ENCODE measurements at regions not wholly inside any gene's neighbourhood (a gene's known extent, or its start where the extent isn't known, plus 50 kb on each side); places are given as distances from the start of the nearest gene placed in this dataset.

DNA sequence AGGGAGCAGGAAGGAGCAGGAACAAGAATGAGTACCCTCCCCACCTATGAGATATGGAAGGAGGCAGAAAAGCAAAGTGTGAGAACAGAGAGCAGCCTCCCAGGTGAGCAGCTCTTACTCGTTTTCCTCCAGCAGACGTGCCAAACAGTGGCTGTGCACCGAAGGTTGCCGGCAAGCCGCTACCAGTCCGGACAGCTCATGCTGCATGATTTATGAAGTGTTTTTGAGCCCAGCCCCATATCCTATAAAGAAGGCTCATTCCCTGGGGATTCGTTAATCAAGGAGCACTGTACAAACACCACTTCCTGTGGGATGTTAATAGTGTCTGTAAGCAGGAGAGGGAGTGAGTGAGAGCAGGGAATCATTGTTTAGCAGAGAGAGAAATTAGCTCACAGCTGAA, 118.3 kb upstream of the FOXB1 start:
- Mint-ChIP-seq H3K27ac (no peak overlapping the region), H3K36me3 (no peaks in the 10 kb centered on the region), H3K9me3 (peaks cover 0 to 12% (median 3%) of the 10 kb centered on the region in 11 donors), H3K4me3 (peak overlapping the region in 1 of 10 donors; percentile 1), H3K27me3 (peaks cover 0 to 26% (median 0%) of the 10 kb centered on the region in 5 donors), H3K4me1 (peaks cover 0 to 7% (median 3%) of the 10 kb centered on the region in 7 donors)
- Histone ChIP-seq H3K36me3 (ENCODE audit: control insufficient read depth in 2 of 3, insufficient read depth in 3 of 3, low read length in 3 of 3) (no peaks in the 10 kb centered on the region), H3K9me3 (ENCODE audit: control insufficient read depth in 2 of 3, low read length in 3 of 3) (no peaks in the 10 kb centered on the region), H3K4me3 (ENCODE audit: low read length) (no peak overlapping the region), H3K4me1 (ENCODE audit: control insufficient read depth in 2 of 2, insufficient read depth in 2 of 2, low read length in 2 of 2) (no peaks in the 10 kb centered on the region), H3K27ac (ENCODE audit: low read depth, low read length) (no peak overlapping the region), H3K27me3 (ENCODE audit: control insufficient read depth in 2 of 2, insufficient read depth in 2 of 2, low read length in 2 of 2) (no peaks in the 10 kb centered on the region)
- intact Hi-C loops (cut with micrococcal nuclease): no loop called here
- ChIA-PET POLR2A (interaction anchor here (0.7 to 1.0 kb wide), 2 partner anchors 82 to 89 kb away, joined by 3 read pairs; no protein-coding TSS in a partner anchor), CTCF (no interaction called here)
- ATAC-seq (no peak), DNase-seq (peak in 1 of 9 donors; percentile 3)

DNA sequence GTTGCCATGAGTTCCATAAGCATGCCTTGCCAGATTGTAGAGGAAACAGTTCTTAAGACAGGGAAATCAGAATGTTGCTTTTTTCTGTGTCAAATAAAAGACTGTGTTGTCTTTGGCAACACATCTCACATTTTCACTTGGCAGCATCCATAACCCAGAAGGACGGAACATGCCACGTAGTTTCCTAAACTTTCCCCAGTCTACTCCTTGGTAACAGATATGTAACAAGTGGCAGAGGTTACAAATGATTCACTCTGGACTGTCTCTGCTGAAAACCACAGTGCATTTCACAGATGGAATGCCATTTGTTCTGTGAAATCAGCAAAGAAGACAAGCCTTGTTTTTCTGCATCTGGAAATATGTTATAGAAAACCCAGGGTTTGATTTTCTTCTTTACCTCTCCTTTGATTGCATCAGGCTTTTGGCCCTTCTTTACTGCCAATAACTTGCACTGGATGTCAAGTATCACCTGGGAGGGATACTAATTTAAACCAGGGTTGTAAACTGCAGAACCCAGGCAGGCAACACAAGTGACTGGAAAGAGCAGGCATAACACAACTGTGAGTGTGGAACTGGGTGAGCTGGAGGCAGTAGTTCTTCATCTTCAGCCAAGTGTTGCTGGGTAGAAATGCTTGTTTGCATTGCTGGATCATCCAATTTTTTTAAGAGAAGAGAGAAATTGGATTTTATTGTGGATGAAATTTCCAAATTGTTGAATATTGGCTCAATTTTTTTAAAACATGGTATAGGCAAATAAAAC, 124.4 kb upstream of the FOXB1 start:
- ChIA-PET CTCF (no interaction called here), POLR2A (no interaction called here)
- Histone ChIP-seq H3K27ac (ENCODE audit: low read depth, low read length) (no peak overlapping the region), H3K36me3 (ENCODE audit: control insufficient read depth in 2 of 3, insufficient read depth in 3 of 3, low read length in 3 of 3) (no peaks in the 10 kb centered on the region), H3K4me1 (ENCODE audit: control insufficient read depth in 2 of 2, insufficient read depth in 2 of 2, low read length in 2 of 2) (no peaks in the 10 kb centered on the region), H3K9me3 (ENCODE audit: control insufficient read depth in 2 of 3, low read length in 3 of 3) (no peaks in the 10 kb centered on the region), H3K27me3 (ENCODE audit: control insufficient read depth in 2 of 2, insufficient read depth in 2 of 2, low read length in 2 of 2) (no peaks in the 10 kb centered on the region), H3K4me3 (ENCODE audit: low read length) (no peak overlapping the region)
- H3K27me3 Mint-ChIP-seq: peaks cover 0 to 38% (median 5%) of the 10 kb centered on the region in 5 donors
- H3K4me3 Mint-ChIP-seq: no peak overlapping the region
- no peak for DNase-seq
- peaks cover 0 to 4% (median 0%) of the 10 kb centered on the region in 5 donors for H3K36me3 Mint-ChIP-seq
- H3K27ac Mint-ChIP-seq: no peak overlapping the region
- H3K9me3 Mint-ChIP-seq: no peaks in the 10 kb centered on the region
- no peak for ATAC-seq
- H3K4me1 Mint-ChIP-seq: peaks cover 0 to 3% (median 0%) of the 10 kb centered on the region in 7 donors
- intact Hi-C loops (cut with micrococcal nuclease): no loop called here

DNA sequence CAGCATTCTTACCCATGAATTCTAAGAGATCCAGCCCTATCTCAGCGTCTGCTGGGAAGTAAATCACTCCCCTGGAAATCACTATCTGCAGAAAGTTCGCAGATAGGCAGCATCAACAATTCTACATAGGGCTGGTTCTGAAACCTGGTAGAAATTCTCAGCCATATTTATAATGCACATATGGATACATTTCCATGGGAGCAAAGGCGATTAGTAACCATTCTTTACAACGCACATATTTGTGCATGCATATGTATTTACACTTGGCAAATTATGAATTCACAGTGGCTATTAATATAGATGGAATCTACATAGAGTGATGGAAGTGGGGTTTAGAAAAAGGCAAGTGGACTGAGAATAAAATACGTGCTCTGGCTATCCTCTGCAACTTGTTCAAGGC, 128.0 kb upstream of the FOXB1 start:
- POLR2A ChIA-PET: no interaction called here
- DNase-seq (no peak), ATAC-seq (no peak)
- Histone ChIP-seq H3K9me3 (ENCODE audit: control insufficient read depth in 2 of 3, low read length in 3 of 3) (no peaks in the 10 kb centered on the region), H3K4me1 (ENCODE audit: control insufficient read depth in 2 of 2, insufficient read depth in 2 of 2, low read length in 2 of 2) (no peaks in the 10 kb centered on the region), H3K4me3 (ENCODE audit: low read length) (no peak overlapping the region), H3K27me3 (ENCODE audit: control insufficient read depth in 2 of 2, insufficient read depth in 2 of 2, low read length in 2 of 2) (no peaks in the 10 kb centered on the region), H3K27ac (ENCODE audit: low read depth, low read length) (no peak overlapping the region), H3K36me3 (ENCODE audit: control insufficient read depth in 2 of 3, insufficient read depth in 3 of 3, low read length in 3 of 3) (no peaks in the 10 kb centered on the region)
- H3K27ac Mint-ChIP-seq: no peak overlapping the region
- no peak overlapping the region for H3K4me3 Mint-ChIP-seq
- CTCF ChIA-PET: no interaction called here
- intact Hi-C loops (cut with micrococcal nuclease): no loop called here
- peaks cover 0 to 52% (median 5%) of the 10 kb centered on the region in 5 donors for H3K27me3 Mint-ChIP-seq
- no peaks in the 10 kb centered on the region for H3K9me3 Mint-ChIP-seq
- H3K36me3 Mint-ChIP-seq: peaks cover 0 to 4% (median 0%) of the 10 kb centered on the region in 5 donors
- peaks cover 0 to 3% (median 0%) of the 10 kb centered on the region in 7 donors for H3K4me1 Mint-ChIP-seq

DNA sequence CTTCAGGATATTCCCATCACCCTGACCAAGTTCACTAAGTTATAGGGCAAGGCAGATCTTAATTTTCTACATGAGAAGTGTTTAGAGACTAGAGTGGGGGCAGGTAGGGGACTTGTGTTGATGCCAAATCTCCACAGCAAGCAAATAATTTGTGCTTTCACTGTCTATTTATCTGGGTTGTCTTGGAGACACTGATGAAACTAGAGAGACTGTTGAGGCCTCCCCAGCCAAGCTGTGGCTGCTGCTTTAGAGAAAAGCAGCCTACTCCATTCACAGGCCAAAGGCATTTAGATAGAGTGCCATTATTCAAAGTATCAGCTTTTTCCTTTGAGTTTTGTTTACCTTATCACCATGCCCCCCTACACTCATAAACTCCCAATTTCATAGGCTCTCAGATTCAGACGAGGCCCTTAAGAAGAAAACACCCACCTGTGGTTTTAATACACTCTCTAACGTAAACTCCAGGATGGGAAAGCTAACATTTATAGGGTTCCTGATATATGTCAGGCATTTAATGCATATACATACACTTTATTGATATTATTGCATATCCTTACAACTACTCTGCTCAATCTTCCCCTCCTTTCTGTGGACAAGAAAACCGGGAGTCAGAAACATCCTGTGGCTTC, 130.4 kb upstream of the FOXB1 start:
- Mint-ChIP-seq H3K36me3 (peaks cover 0 to 4% (median 0%) of the 10 kb centered on the region in 5 donors), H3K27ac (no peak overlapping the region), H3K4me1 (peaks cover 0 to 3% (median 0%) of the 10 kb centered on the region in 7 donors), H3K9me3 (peaks cover 0 to 2% (median 0%) of the 10 kb centered on the region in 11 donors), H3K27me3 (peaks cover 0 to 49% (median 5%) of the 10 kb centered on the region in 5 donors), H3K4me3 (no peak overlapping the region)
- intact Hi-C loops (cut with micrococcal nuclease): loop anchor here in 1 of 2 donors (5.0 kb wide), 1 partner anchor 121 kb away; no protein-coding TSS in a partner anchor
- ATAC-seq: no peak
- Histone ChIP-seq H3K36me3 (ENCODE audit: control insufficient read depth in 2 of 3, insufficient read depth in 3 of 3, low read length in 3 of 3) (no peaks in the 10 kb centered on the region), H3K27me3 (ENCODE audit: control insufficient read depth in 2 of 2, insufficient read depth in 2 of 2, low read length in 2 of 2) (no peaks in the 10 kb centered on the region), H3K4me3 (ENCODE audit: low read length) (no peak overlapping the region), H3K27ac (ENCODE audit: low read depth, low read length) (no peak overlapping the region), H3K4me1 (ENCODE audit: control insufficient read depth in 2 of 2, insufficient read depth in 2 of 2, low read length in 2 of 2) (no peaks in the 10 kb centered on the region), H3K9me3 (ENCODE audit: control insufficient read depth in 2 of 3, low read length in 3 of 3) (no peaks in the 10 kb centered on the region)
- ChIA-PET CTCF (interaction anchor here (0.7 kb wide), 1 partner anchor 47 kb away, joined by 3 read pairs; no protein-coding TSS in a partner anchor), POLR2A (no interaction called here)
- DNase-seq: no peak

DNA sequence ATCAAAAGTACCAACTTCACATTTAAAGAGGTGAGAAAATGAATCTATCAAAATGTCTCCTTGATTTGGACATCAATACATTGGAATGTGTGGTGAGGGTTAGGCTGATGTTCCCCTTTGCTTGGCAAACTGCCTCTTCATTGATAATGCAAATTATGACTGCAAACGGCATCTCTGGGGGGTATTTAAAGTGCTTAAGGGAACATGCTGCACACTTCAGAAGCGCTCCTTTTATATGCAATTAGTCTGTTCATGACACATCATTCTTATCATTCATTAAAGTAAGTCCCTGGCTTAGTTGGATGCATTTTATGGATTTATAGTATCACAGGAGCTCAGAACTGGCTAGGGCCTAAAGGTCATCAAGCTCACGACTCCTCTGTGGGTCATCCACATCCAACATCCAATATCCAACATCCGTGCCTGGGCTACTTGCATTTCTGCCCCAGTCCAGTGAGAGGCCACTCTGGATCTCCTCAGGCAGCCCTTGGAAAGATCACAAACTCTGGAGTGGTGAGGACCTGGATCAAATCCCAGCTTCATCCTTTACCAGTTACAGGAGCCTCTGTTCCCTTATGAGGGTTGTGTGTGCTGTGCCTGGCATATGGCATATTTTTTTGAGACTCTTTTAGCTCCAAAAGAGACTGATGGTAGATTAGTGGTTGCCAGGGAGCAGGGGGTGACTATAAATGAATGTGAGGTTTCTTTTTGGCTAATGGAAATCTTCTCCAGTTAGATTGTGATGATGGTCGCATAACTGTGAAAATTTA, 136.8 kb upstream of the FOXB1 start:
- H3K36me3 ChIP-seq (ENCODE audit: control insufficient read depth in 2 of 3, insufficient read depth in 3 of 3, low read length in 3 of 3): no peaks in the 10 kb centered on the region
- no peak overlapping the region for H3K4me3 ChIP-seq (ENCODE audit: low read length)
- CTCF ChIA-PET: no interaction called here
- H3K4me1 ChIP-seq (ENCODE audit: control insufficient read depth in 2 of 2, insufficient read depth in 2 of 2, low read length in 2 of 2): no peaks in the 10 kb centered on the region
- H3K27ac ChIP-seq (ENCODE audit: low read depth, low read length): no peak overlapping the region
- DNase-seq (no peak), ATAC-seq (no peak)
- intact Hi-C loops (cut with micrococcal nuclease): no loop called here
- Mint-ChIP-seq H3K27ac (no peak overlapping the region), H3K27me3 (peaks cover 0 to 46% (median 0%) of the 10 kb centered on the region in 5 donors), H3K9me3 (peaks cover 0 to 2% (median 0%) of the 10 kb centered on the region in 11 donors), H3K4me3 (no peak overlapping the region), H3K36me3 (no peaks in the 10 kb centered on the region), H3K4me1 (peaks cover 0 to 2% (median 0%) of the 10 kb centered on the region in 7 donors)
- POLR2A ChIA-PET: interaction anchor here (0.9 kb wide), 1 partner anchor 13 kb away, joined by 3 read pairs; no protein-coding TSS in a partner anchor
- H3K9me3 ChIP-seq (ENCODE audit: control insufficient read depth in 2 of 3, low read length in 3 of 3): no peaks in the 10 kb centered on the region
- H3K27me3 ChIP-seq (ENCODE audit: control insufficient read depth in 2 of 2, insufficient read depth in 2 of 2, low read length in 2 of 2): no peaks in the 10 kb centered on the region

DNA sequence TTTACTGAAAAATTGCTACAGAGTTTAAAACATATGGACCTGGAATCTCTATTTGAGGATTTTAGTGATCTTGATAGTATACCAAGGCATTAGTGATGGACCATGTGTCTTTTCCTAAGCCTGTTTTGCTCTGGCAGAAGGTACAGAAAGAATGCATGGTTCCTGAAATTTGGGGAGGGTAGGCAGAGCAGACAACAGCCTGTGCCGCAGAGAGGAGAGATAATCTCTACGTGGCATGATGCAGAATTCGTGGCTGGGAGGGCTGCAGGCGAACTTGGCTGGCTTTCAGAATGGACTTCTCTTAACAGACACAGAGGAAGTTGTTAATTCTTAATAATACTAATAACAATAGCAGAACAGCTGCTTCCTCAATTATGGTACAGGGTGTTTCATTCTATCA, 137.5 kb upstream of the FOXB1 start:
- H3K4me3 ChIP-seq (ENCODE audit: low read length): no peak overlapping the region
- H3K27me3 ChIP-seq (ENCODE audit: control insufficient read depth in 2 of 2, insufficient read depth in 2 of 2, low read length in 2 of 2): no peaks in the 10 kb centered on the region
- H3K9me3 ChIP-seq (ENCODE audit: control insufficient read depth in 2 of 3, low read length in 3 of 3): no peaks in the 10 kb centered on the region
- ChIA-PET POLR2A (no interaction called here), CTCF (no interaction called here)
- DNase-seq (no peak), ATAC-seq (no peak)
- Mint-ChIP-seq H3K4me1 (peaks cover 0 to 2% (median 0%) of the 10 kb centered on the region in 7 donors), H3K27ac (no peak overlapping the region), H3K27me3 (peaks cover 0 to 46% (median 0%) of the 10 kb centered on the region in 5 donors), H3K9me3 (peaks cover 0 to 2% (median 0%) of the 10 kb centered on the region in 11 donors), H3K4me3 (no peak overlapping the region), H3K36me3 (no peaks in the 10 kb centered on the region)
- no peak overlapping the region for H3K27ac ChIP-seq (ENCODE audit: low read depth, low read length)
- intact Hi-C loops (cut with micrococcal nuclease): no loop called here
- H3K36me3 ChIP-seq (ENCODE audit: control insufficient read depth in 2 of 3, insufficient read depth in 3 of 3, low read length in 3 of 3): no peaks in the 10 kb centered on the region
- H3K4me1 ChIP-seq (ENCODE audit: control insufficient read depth in 2 of 2, insufficient read depth in 2 of 2, low read length in 2 of 2): no peaks in the 10 kb centered on the region
